Stimulated activated CD4-positive, alpha-beta T cell treated with anti-CD3 and anti-CD28 coated beads, Interleukin-1b, Interleukin-23, amount 100 ng/mL, for 24 hours (primary cell): ENCODE measurements at regions not wholly inside any gene's neighbourhood (a gene's known extent, or its start where the extent isn't known, plus 50 kb on each side); places are given as distances from the start of the nearest gene placed in this dataset.

ENCODE experiments used
- DNase-seq, 4 experiments: peaks; one replicate each; pipeline ENCODE4 v3.0.0-alpha.2; 2020; ENCODE audit warnings: low read depth in 4 of 4, low spot score in 1 of 4

- DNase-seq, result no peak
Observed at GRCh38 chr15:86028961-86029360, 50.7 kb upstream of the AGBL1 start.
